Activated CD4-positive, alpha-beta T cell treated with anti-CD3 and anti-CD28 coated beads, Interleukin-2, amount 10 ng/mL, durations not matched to agents 7 days and 5 days (primary cell): ENCODE measurements at regions not wholly inside any gene's neighbourhood (a gene's known extent, or its start where the extent isn't known, plus 50 kb on each side); places are given as distances from the start of the nearest gene placed in this dataset.

ENCODE experiments used
- CTCF ChIA-PET: fragments of 350-600 bp; sonication (Branson Sonifier 250); formaldehyde crosslinking; loops from one replicate; lab custom pipeline; 2021; ENCODE audit warnings: antibody characterized with exemption; lab: Charles Lee
- POLR2A ChIA-PET: fragments of 350-600 bp; sonication (Branson Sonifier 250); formaldehyde crosslinking; loops from one replicate; lab custom pipeline; 2021; ENCODE audit warnings: antibody characterized with exemption; lab: Charles Lee
- DNase-seq: peaks from one replicate; pipeline ENCODE4 v3.0.0-alpha.2; 2020
- H3K27ac Mint-ChIP-seq: one replicate; pipeline ENCODE4 v1.8.0; 2021; ENCODE audit warnings: mild to moderate bottlenecking, moderate library complexity, mixed read lengths
- H3K27me3 Mint-ChIP-seq: one replicate; pipeline ENCODE4 v1.8.0; 2021; ENCODE audit warnings: mixed read lengths
- H3K36me3 Mint-ChIP-seq: one replicate; pipeline ENCODE4 v1.8.0; 2021; ENCODE audit warnings: low read depth, mixed read lengths
- H3K4me1 Mint-ChIP-seq: one replicate; pipeline ENCODE4 v1.8.0; 2021; ENCODE audit warnings: mixed read lengths
- H3K4me3 Mint-ChIP-seq: one replicate; pipeline ENCODE4 v1.8.0; 2021; ENCODE audit warnings: mild to moderate bottlenecking, moderate library complexity, mixed read lengths
- H3K9me3 Mint-ChIP-seq: one replicate; pipeline ENCODE4 v1.8.0; 2021; ENCODE audit warnings: mixed read lengths

DNA sequence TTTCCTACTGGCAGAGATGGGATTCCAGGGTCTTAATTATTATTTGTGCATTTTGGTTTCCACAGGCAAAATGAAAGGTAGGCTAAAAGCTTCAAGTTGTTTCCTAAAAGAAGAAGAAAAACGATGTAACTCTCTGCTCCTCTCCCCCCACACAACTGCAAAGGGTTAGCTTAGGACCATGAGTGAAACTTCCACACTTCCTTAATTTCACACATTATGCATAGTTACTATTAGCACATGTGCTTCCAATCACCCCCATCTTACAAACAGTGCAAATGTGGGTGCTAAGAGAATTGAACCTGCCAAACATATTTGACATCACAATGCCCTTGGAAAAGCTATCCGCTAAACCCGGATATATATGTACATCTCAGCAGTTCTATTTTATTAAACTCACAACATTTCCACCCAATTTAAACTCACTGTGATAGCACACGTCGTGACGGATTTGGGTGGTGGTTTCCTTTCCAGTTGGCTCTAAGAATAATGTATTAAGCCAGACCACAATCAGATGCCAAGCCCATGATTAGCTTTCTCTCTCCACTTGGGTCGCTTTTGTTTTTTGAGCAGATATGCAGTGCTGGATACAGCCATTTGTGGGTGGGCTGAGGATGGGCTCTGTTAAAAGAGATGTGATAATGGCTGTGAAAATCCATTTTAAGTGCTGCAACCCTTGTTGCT lies 245.0 kb upstream of the POU2AF2 start:
- Mint-ChIP-seq H3K27me3 (peaks cover 3% of the 10 kb centered on the region), H3K4me3 (no peak overlapping the region), H3K36me3 (no peaks in the 10 kb centered on the region), H3K27ac (no peak overlapping the region), H3K4me1 (no peaks in the 10 kb centered on the region), H3K9me3 (no peaks in the 10 kb centered on the region)
- POLR2A ChIA-PET: no interaction called here
- CTCF ChIA-PET: interaction anchor here (0.6 to 1.8 kb wide), 2 partner anchors 56 to 191 kb away, joined by 3 to 4 read pairs; no protein-coding TSS in a partner anchor
- DNase-seq: no peak

DNA sequence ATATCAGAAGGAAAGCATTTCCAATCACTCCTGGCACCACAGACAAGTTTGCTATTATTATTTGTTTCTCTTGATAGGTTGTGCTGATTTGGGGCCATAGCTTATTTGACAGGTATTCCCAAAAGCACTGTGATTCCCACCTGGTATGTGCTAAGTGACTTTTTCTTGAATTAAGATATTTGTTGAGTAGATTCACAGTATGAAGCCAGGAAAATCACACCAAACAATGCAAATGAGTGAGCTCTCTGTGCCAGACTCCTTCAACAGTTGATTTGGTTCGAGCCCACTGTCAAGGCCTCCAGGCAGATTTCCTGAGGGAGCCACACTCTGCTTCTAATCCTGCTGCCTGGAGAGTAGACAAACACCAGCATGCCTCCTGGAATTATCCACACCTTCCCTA lies 253.0 kb upstream of the POU2AF2 start:
- peaks cover 5% of the 10 kb centered on the region for H3K27me3 Mint-ChIP-seq
- H3K27ac Mint-ChIP-seq: no peak overlapping the region
- no peaks in the 10 kb centered on the region for H3K9me3 Mint-ChIP-seq
- ChIA-PET CTCF (no interaction called here), POLR2A (no interaction called here)
- DNase-seq: no peak
- no peaks in the 10 kb centered on the region for H3K4me1 Mint-ChIP-seq
- no peaks in the 10 kb centered on the region for H3K36me3 Mint-ChIP-seq
- H3K4me3 Mint-ChIP-seq: no peak overlapping the region

DNA sequence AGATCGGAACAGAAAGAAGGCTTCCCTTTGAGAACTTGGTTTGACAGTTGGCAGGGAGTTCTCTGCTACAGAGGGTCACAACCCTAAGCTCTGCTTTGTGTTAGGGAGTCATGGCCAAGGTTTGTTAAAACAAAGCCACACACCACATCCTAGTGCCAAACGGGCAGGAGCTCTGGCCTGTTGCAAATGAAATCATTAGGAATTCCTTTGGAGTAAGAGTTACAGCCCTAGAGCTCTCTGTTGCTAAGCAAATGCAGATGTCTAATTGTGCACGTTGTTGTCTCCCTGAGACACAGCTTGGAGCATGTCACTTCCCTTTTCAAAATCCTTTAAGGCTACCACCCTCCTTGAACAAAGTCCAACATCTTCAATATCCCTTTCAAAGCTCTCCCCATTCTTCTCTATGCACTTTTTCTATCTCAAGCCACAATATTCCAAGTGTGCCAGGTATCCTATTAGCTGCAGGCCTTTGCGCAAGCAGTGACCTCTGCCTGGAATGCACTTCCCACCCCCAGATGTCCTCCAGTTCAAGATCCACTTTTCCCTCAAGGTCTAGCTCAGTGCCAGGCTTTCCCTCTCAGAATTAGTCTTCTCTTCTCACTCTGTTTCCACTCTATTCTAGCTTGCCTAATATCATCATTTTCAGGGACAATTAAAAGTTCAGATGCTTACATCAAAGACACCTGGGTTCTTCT lies 253.7 kb upstream of the POU2AF2 start:
- POLR2A ChIA-PET: no interaction called here
- DNase-seq: no peak
- H3K27me3 Mint-ChIP-seq: peaks cover 5% of the 10 kb centered on the region
- no peaks in the 10 kb centered on the region for H3K9me3 Mint-ChIP-seq
- H3K36me3 Mint-ChIP-seq: no peaks in the 10 kb centered on the region
- H3K4me1 Mint-ChIP-seq: no peaks in the 10 kb centered on the region
- no peak overlapping the region for H3K4me3 Mint-ChIP-seq
- H3K27ac Mint-ChIP-seq: no peak overlapping the region
- CTCF ChIA-PET: no interaction called here

- no peak overlapping the region for H3K27ac Mint-ChIP-seq
Observed at GRCh38 chr11:110990311-110990710, 255.2 kb upstream of the POU2AF2 start.

GRCh38 chr11:110989428-110990133 lies 255.9 kb upstream of the POU2AF2 start:
- H3K27ac Mint-ChIP-seq: no peak overlapping the region
- no peaks in the 10 kb centered on the region for H3K36me3 Mint-ChIP-seq
- no peak overlapping the region for H3K4me3 Mint-ChIP-seq
- ChIA-PET CTCF (no interaction called here), POLR2A (no interaction called here)
- no peaks in the 10 kb centered on the region for H3K9me3 Mint-ChIP-seq
- H3K27me3 Mint-ChIP-seq: peaks cover 2% of the 10 kb centered on the region
- no peak for DNase-seq
- no peaks in the 10 kb centered on the region for H3K4me1 Mint-ChIP-seq

More at GRCh38 chr11:110990311-110990710, 255.2 kb upstream of the POU2AF2 start:
- Mint-ChIP-seq H3K4me1 (no peaks in the 10 kb centered on the region), H3K4me3 (no peak overlapping the region), H3K36me3 (no peaks in the 10 kb centered on the region), H3K9me3 (no peaks in the 10 kb centered on the region), H3K27me3 (peaks cover 2% of the 10 kb centered on the region)
- ChIA-PET CTCF (no interaction called here), POLR2A (no interaction called here)
- DNase-seq: no peak

DNA sequence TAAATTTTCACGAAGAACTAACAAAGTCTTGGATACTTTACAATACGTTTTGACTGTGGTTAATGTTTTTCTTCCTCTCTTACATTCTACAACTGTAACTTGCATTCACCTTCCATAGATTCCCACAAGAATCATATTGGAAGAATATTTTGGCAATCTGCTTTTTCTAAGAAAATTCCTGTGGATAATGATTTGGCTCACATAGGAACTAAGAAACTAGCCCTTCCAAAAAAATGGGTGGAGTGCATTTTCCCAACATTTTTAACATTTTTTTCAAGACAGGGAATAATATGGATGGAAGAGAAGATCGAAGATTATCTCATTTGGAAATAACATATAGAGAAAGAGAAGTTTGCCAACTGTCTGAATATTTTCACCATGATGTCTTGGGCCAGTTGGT lies 256.9 kb upstream of the POU2AF2 start:
- Mint-ChIP-seq H3K27ac (no peak overlapping the region), H3K4me1 (no peaks in the 10 kb centered on the region), H3K36me3 (no peaks in the 10 kb centered on the region), H3K4me3 (no peak overlapping the region), H3K9me3 (no peaks in the 10 kb centered on the region), H3K27me3 (peaks cover 2% of the 10 kb centered on the region)
- CTCF ChIA-PET: no interaction called here
- POLR2A ChIA-PET: no interaction called here
- no peak for DNase-seq

- Mint-ChIP-seq H3K27ac (no peak overlapping the region), H3K4me3 (no peak overlapping the region), H3K36me3 (no peaks in the 10 kb centered on the region), H3K9me3 (no peaks in the 10 kb centered on the region), H3K27me3 (peaks cover 2% of the 10 kb centered on the region), H3K4me1 (no peaks in the 10 kb centered on the region)
- ChIA-PET CTCF (no interaction called here), POLR2A (no interaction called here)
- DNase-seq: no peak
Observed at GRCh38 chr11:110986016-110986415, 259.5 kb upstream of the POU2AF2 start.

DNA sequence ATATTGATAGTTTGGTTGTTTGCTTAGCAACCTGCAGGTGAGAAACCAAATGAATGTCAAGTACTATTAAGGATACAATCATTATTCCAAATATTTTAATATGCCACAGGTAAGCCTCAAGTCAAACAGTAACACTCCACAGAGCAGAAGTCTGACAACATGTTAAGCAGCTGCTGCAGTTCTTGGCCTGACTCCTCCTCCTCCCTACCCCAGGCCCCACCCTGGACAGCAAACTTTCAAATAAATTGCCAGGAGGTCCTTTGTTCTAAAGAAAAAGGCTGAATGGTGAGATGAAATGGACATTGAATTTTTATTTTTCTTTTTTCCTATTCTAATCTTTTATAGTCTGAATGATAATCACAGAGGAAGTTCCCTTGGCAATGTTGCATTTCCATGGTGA lies 260.0 kb upstream of the POU2AF2 start:
- Mint-ChIP-seq H3K4me3 (no peak overlapping the region), H3K27me3 (peaks cover 2% of the 10 kb centered on the region), H3K4me1 (no peaks in the 10 kb centered on the region), H3K36me3 (no peaks in the 10 kb centered on the region), H3K27ac (no peak overlapping the region), H3K9me3 (no peaks in the 10 kb centered on the region)
- CTCF ChIA-PET: no interaction called here
- DNase-seq: no peak
- POLR2A ChIA-PET: no interaction called here

- Mint-ChIP-seq H3K4me1 (no peaks in the 10 kb centered on the region), H3K27ac (no peak overlapping the region), H3K4me3 (no peak overlapping the region), H3K9me3 (no peaks in the 10 kb centered on the region), H3K36me3 (no peaks in the 10 kb centered on the region), H3K27me3 (peaks cover 2% of the 10 kb centered on the region)
- DNase-seq: no peak
- POLR2A ChIA-PET: no interaction called here
- CTCF ChIA-PET: no interaction called here
Observed at GRCh38 chr11:110984693-110985092, 260.8 kb upstream of the POU2AF2 start.

DNA sequence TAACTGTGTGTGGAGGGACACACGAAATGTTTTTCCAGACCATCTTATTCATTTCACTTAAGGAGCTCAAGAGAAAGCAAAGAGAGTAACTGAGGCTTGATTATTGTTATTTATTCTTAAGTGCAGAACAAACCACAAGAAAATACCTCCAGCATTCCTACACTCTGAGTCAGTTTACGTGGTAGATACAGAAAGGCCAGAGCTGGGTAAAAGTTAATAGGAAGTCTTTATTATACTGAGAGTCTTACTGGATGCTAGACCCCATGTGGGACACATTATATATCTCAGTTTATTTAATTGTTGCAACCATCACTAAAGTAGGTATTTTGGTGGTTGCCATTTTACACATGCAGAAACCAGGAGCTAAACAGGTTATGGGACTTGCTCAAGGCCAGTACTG lies 261.4 kb upstream of the POU2AF2 start:
- H3K4me3 Mint-ChIP-seq: no peak overlapping the region
- no peaks in the 10 kb centered on the region for H3K27me3 Mint-ChIP-seq
- H3K27ac Mint-ChIP-seq: no peak overlapping the region
- no peaks in the 10 kb centered on the region for H3K9me3 Mint-ChIP-seq
- no peaks in the 10 kb centered on the region for H3K4me1 Mint-ChIP-seq
- CTCF ChIA-PET: no interaction called here
- no peaks in the 10 kb centered on the region for H3K36me3 Mint-ChIP-seq
- no peak for DNase-seq
- POLR2A ChIA-PET: no interaction called here

GRCh38 chr11:110982214-110982613 lies 263.3 kb upstream of the POU2AF2 start:
- Mint-ChIP-seq H3K27me3 (no peaks in the 10 kb centered on the region), H3K27ac (no peak overlapping the region), H3K36me3 (no peaks in the 10 kb centered on the region), H3K9me3 (no peaks in the 10 kb centered on the region), H3K4me1 (no peaks in the 10 kb centered on the region), H3K4me3 (no peak overlapping the region)
- CTCF ChIA-PET: interaction anchor here (0.6 kb wide), 2 partner anchors 427 to 539 kb away, joined by 3 to 4 read pairs; no protein-coding TSS in a partner anchor
- POLR2A ChIA-PET: no interaction called here
- DNase-seq: no peak

- Mint-ChIP-seq H3K9me3 (no peaks in the 10 kb centered on the region), H3K27ac (no peak overlapping the region), H3K4me3 (no peak overlapping the region), H3K4me1 (no peaks in the 10 kb centered on the region), H3K27me3 (no peaks in the 10 kb centered on the region), H3K36me3 (no peaks in the 10 kb centered on the region)
- ChIA-PET POLR2A (no interaction called here), CTCF (no interaction called here)
- DNase-seq: no peak
Observed at GRCh38 chr11:110979696-110980095, 265.8 kb upstream of the POU2AF2 start.

GRCh38 chr11:110977661-110978060 lies 265.4 kb upstream of the ARHGAP20 start:
- H3K9me3 Mint-ChIP-seq: no peaks in the 10 kb centered on the region
- no peaks in the 10 kb centered on the region for H3K4me1 Mint-ChIP-seq
- H3K27ac Mint-ChIP-seq: no peak overlapping the region
- no peak overlapping the region for H3K4me3 Mint-ChIP-seq
- H3K36me3 Mint-ChIP-seq: no peaks in the 10 kb centered on the region
- POLR2A ChIA-PET: no interaction called here
- H3K27me3 Mint-ChIP-seq: no peaks in the 10 kb centered on the region
- DNase-seq: no peak
- CTCF ChIA-PET: no interaction called here
